K562 (cell line): ENCODE measurements at regions not wholly inside any gene's neighbourhood (a gene's known extent, or its start where the extent isn't known, plus 50 kb on each side); places are given as distances from the start of the nearest gene placed in this dataset.

Source experiments
- CREBBP ChIP-seq: IDR thresholded peaks from one replicate; pipeline ENCODE4 v1.6.1; 2012; ENCODE audit warnings: low read depth, mild to moderate bottlenecking, control low read depth, inconsistent platforms, low read length
- DACH1 ChIP-seq: fragments of 450-650 bp; IDR thresholded peaks from 2 replicates; pipeline ENCODE4 v1.6.1; 2018; ENCODE audit not compliant: partially characterized antibody
- MGA ChIP-seq: fragments of 450-650 bp; IDR thresholded peaks from 2 replicates; pipeline ENCODE4 v1.6.1; 2016; ENCODE audit warnings: mild to moderate bottlenecking, moderate library complexity
- TSC22D4 ChIP-seq: fragments of 450-650 bp; IDR thresholded peaks from 2 replicates; pipeline ENCODE4 v1.6.1; 2016; ENCODE audit warnings: missing genetic modification characterization, missing biosample characterization, control low read depth

- TF ChIP-seq MGA = no peak
- no peak for TF ChIP-seq TSC22D4 (tag)
- TF ChIP-seq DACH1 = no peak
- TF ChIP-seq CREBBP = no peak
Measured at GRCh38 chr6:25174678-25175077, 104.5 kb upstream of the CARMIL1 start (continued).
